DMS153 treated with DMSO at 0.1 percent for 48 hours (cell line): ENCODE measurements at regions not wholly inside any gene's neighbourhood (a gene's known extent, or its start where the extent isn't known, plus 50 kb on each side); places are given as distances from the start of the nearest gene placed in this dataset.
"Not testable (repeated sequence)": the region's sequence is repeated elsewhere in the genome, so short reads cannot be mapped to it uniquely, and the experiment has no call there.

Experiments
- DNase-seq: peaks from one replicate; lab custom pipeline; 2025; ENCODE audit not compliant: unreplicated experiment; lab: John Stamatoyannopoulos, UW

DNA sequence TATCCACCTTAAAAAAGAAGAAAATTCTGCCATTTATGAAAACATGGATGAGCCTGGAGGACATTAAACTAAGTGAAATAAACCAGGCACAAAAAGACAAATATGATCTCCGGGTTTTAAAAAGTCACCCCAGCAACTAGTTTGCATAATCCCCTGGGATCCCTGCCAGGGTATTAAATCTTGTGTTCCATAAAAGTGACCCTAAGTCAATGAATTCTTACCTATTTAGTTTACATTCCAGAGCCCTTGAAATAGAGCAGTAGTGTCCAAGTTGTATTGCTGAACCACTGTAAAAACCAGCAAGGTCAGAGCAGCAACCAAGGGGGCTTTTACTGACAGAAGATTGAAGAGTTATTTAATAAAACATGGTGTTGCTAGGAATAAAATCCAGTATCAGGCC lies 716.8 kb upstream of the BCHE start:
- no peak for DNase-seq

GRCh38 chr3:166533740-166534139 lies 696.5 kb upstream of the BCHE start:
- no peak for DNase-seq

- DNase-seq, result no peak
Measured at GRCh38 chr3:166531730-166532129, 694.5 kb upstream of the BCHE start.

DNA sequence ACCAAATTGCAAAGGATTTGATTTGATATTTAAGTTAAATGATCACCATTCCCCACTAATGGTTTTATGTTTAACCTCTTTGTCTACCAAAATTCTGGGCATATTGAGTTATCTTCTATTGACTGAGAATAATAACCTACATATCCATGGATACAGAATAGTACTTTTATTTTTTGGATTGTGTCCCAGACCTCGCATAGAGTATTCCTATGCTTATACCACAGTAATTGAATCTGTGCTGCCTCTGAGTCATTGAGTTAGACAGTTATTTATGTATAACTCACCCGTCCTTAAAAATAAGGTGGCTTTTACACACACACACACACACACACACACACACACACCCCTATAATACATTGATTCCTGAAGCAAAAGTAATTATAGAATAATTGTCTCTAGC lies 690.1 kb upstream of the BCHE start:
- no peak for DNase-seq

- DNase-seq, result no peak
Measured at GRCh38 chr3:166526881-166527280, 689.7 kb upstream of the BCHE start.

DNA sequence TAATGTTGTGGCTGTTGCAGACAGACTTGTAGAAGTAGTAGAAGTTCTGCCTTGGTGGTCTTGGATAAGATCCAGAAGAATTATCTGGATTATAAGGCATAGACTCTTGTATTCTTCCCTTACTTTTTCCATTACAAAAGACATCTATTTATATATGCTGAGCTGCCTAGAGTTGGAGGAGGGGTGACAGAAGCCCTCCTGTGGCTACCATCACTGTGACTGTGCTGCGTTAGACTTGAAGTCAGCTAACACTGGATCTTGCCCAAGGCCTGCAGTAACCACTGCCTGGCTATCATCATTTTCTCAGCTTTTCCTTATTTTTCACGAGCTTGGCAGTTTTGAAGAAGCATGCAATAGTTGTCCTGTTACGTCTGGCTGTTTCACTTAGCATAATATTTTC lies 684.8 kb upstream of the BCHE start:
- DNase-seq, result no peak

GRCh38 chr3:166519443-166519842 lies 682.2 kb upstream of the BCHE start:
- DNase-seq, result no peak

GRCh38 chr3:166518040-166518439 lies 680.8 kb upstream of the BCHE start:
- no peak for DNase-seq

- no peak for DNase-seq
Measured at GRCh38 chr3:166510382-166510781, 673.2 kb upstream of the BCHE start.

DNA sequence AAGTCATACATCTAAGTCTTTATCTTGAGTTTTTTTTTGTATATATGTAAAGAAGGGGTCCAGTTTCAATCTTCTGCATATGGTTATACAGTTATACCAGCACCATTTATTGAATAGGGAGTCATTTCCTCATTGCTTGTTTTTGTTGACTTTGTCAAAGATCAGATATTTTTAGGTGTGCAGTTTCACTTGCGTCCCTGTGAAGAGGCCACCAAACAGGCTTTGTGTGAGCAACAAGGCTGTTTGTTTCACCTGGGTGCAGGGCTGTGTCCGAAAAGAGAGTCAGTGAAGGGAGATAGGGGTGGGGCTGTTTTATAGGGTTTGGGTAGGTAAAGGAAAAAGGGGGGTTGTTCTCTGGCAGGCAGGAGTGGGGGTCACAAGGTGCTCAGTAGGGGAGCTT lies 663.2 kb upstream of the BCHE start:
- not testable (repeated sequence) for DNase-seq

GRCh38 chr3:166499636-166500035 lies 662.4 kb upstream of the BCHE start:
- DNase-seq, result no peak

DNA sequence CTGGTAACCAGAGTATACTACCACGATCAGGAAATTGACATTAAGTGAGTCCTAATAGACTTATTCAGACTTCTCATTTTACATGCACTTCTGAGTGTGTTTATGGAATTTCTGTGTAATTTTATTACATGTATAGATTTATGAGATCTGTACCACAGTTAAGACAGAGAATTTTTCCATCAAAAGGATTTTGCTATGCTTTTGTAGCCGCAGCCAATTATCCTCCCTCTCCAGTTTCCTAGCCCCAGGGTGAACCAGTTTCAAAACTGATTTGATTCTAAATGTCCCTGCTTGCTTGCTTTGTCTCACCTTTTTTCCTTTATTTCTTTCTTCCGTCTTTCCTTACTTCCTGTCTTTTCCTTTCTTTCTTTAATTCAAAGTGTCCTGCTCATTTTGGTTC lies 661.2 kb upstream of the BCHE start:
- no peak for DNase-seq

GRCh38 chr3:166489826-166490225 lies 652.6 kb upstream of the BCHE start:
- no peak for DNase-seq

DNA sequence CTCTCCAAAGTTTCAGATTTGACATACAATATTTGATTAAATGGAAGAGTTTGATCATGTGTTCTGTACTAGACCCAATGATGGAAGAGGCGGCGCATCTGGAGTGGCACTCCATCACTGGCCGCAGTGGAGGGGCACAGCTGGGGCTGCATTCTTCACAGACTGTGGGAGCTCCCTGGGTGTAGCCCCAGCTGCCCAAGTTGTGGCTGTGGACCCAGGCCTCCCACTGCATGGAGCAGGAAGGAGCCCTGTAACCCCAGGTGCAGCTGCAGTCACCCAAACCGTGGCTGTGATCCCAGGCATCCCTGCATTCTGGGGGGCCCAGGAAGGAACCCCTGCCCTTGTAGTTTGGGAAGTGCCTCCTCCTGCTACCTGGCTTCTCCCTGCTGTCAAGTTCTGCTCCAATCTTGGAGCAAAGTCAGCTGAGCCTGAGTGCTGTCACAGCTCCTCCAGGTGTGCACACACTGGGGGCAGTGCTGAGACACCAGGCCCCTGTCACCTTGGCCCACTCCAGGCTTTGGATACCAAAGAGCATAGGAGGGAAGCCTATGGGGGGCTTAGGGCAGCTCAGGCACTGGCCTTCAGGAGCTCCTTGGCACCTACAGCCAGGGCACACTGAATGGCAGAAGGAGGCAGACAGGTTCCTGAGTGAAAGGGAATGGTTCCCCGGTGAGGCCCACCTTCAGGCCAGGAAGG lies 651.9 kb upstream of the BCHE start:
- no peak for DNase-seq

DNA sequence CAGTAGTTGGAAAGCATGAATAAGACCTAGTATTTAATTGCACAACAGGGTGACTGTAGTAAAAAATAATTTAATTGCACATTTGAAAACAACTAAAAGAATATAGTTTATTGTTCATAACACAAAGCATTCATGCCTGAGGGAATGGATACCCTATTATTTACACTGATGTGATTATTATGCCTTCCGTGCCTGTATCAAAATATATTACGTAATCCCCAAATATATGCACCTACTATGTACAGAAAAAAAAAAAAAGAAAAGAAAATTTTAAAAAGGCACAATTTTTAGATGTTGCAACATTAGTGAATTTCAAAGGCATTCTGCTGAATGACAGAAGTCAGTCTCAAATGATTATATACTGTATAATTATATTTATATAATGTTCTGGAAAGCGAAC lies 647.2 kb upstream of the BCHE start:
- DNase-seq, result no peak

- DNase-seq, result no peak
Measured at GRCh38 chr3:166481340-166481739, 644.1 kb upstream of the BCHE start.

DNA sequence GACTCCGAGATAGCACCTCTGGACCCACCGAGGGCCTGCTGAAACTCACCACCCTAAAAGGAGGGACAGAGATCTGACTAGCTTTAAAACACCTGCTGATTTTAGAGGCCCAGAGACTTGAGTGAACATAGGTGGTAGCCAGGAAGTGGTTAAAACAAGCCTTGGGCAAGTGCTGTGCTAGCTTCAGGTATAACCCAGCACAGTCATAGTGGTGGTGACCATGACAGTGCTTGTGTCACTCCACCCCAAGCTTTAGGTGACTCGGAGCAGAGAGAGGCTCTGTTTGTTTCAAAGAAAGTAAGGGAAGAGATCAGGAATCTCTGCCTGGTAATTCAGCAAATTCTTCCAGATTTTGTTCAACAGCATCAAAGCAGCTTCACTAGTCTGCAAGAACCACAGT lies 641.1 kb upstream of the BCHE start:
- DNase-seq, result no peak

GRCh38 chr3:166473501-166473900 lies 636.3 kb upstream of the BCHE start:
- DNase-seq, result no peak

DNA sequence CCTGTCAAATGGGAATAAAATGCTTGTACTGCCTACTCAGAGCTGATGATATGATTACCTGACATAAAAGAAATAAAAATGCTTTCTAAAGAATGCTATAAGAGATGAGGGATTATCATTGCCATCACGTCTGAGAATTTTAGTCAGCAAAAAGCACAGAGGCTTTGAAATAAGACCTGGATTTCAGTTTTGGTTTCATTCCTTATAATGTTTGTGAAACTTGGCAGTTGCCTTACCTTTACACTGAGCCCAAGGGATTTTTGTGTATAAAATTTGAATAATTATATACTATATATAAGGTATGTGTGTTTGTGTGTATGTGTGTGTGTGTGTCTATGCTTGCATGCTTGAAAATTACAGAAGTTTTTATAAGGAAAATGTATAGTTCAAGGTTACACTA lies 634.8 kb upstream of the BCHE start:
- no peak for DNase-seq

DNA sequence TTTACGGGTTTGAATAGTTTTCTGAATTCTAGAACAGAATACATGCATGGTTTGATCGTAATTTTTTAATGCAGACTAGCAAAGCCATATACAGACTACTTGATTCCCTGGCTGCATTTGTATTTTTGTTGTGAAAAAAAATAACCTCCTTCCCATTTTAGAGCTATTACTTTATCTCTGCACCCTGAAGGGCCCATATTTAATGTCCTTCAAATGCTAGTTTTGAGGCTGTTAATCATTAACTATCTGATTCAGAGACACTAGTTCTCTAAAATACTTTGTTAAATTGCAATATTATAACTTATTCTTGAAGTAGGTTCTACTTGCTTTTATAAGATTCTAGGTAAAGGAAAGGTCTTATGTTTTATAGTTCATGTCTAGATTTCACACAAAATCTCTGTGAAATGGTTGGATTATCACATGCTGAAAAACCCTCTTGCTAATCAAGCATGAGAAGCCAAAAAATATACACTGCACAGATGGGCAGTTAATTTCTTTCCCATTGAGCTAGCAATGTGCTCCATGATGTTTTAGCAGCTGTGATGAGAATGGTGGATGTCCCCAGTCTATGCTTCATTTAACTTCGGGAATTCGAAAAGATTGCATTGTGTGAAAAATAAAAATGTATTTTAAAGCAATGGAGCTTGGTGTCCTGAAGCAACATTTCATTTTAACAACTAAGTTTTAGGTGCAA lies 634.0 kb upstream of the BCHE start:
- DNase-seq, result no peak

DNA sequence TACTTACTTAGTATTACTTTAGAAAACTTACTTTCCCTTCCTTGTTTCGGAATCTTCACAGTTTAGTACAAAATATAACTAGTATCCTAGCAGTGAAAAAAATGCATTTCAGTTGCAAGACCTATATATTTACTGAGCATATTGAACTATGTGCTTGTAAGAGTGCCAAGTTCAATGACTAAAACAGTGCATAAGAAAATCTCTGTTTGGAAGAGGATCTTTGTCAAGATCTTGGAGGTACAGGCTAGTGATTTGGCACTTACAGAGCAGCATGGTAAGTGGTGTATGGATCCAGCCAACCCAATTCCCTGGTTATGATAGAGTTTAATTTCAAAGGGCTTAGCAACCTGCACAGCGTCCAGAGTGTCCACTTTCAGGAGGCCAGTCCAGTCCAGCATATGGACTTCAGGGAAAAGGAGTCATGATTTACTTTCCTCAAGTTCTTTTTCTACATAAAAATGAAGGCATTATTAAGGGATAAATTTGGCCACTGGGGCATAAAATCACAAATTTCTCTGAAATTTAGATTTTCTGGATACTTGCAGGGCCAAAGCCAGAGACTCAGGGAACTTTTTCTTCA lies 625.8 kb upstream of the BCHE start:
- no peak for DNase-seq

GRCh38 chr3:166461626-166462025 lies 624.4 kb upstream of the BCHE start:
- no peak for DNase-seq

- no peak for DNase-seq
Measured at GRCh38 chr3:166457382-166457781, 620.2 kb upstream of the BCHE start.
